ENCODE measurements at regions not wholly inside any gene's neighbourhood (a gene's known extent, or its start where the extent isn't known, plus 50 kb on each side); places are given as distances from the start of the nearest gene placed in this dataset.
"Not testable (repeated sequence)": the region's sequence is repeated elsewhere in the genome, so short reads cannot be mapped to it uniquely, and the experiment has no call there.

GRCh38 chr1:196160066-196160795 lies 448.0 kb downstream of the KCNT2 start:
- DNase-seq: no peak

GRCh38 chr1:196155586-196155985 lies 452.7 kb downstream of the KCNT2 start:
- no peak for DNase-seq

- no peak for DNase-seq
Observed at GRCh38 chr1:196152975-196153374, 455.3 kb downstream of the KCNT2 start.

GRCh38 chr1:196152086-196152485 lies 456.2 kb downstream of the KCNT2 start:
- DNase-seq: no peak

GRCh38 chr1:196148367-196148970 lies 459.8 kb downstream of the KCNT2 start:
- DNase-seq: no peak

- DNase-seq: no peak
Observed at GRCh38 chr1:196147530-196147929, 460.7 kb downstream of the KCNT2 start.

GRCh38 chr1:196145151-196145550 lies 463.1 kb downstream of the KCNT2 start:
- DNase-seq: not testable (repeated sequence)

- DNase-seq: no peak
Observed at GRCh38 chr1:196144588-196144987, 463.7 kb downstream of the KCNT2 start.

- DNase-seq: no peak
Observed at GRCh38 chr1:196143602-196144342, 464.5 kb downstream of the KCNT2 start.

- DNase-seq: no peak
Observed at GRCh38 chr1:196142111-196142640, 466.1 kb downstream of the KCNT2 start.

GRCh38 chr1:196136396-196136795 lies 471.8 kb downstream of the KCNT2 start:
- no peak for DNase-seq

- no peak for DNase-seq
Observed at GRCh38 chr1:196131691-196132090, 476.5 kb downstream of the KCNT2 start.

GRCh38 chr1:196128835-196129234 lies 479.4 kb downstream of the KCNT2 start:
- no peak for DNase-seq

GRCh38 chr1:196121181-196121580 lies 487.1 kb downstream of the KCNT2 start:
- no peak for DNase-seq

- DNase-seq: no peak
Observed at GRCh38 chr1:196115646-196116045, 492.6 kb downstream of the KCNT2 start.

GRCh38 chr1:196114193-196114592 lies 494.0 kb downstream of the KCNT2 start:
- DNase-seq: no peak

- DNase-seq: not testable (repeated sequence)
Observed at GRCh38 chr1:196108990-196109389, 499.2 kb downstream of the KCNT2 start.

- DNase-seq: no peak
Observed at GRCh38 chr1:196105901-196106300, 502.3 kb downstream of the KCNT2 start.

- DNase-seq: no peak
Observed at GRCh38 chr1:196102826-196103225, 505.4 kb downstream of the KCNT2 start.

GRCh38 chr1:196098000-196098399 lies 510.2 kb downstream of the KCNT2 start:
- no peak for DNase-seq

- no peak for DNase-seq
Observed at GRCh38 chr1:196094821-196095220, 513.4 kb downstream of the KCNT2 start.

- DNase-seq: no peak
Observed at GRCh38 chr1:196091397-196092135, 516.7 kb downstream of the KCNT2 start.

GRCh38 chr1:196090226-196090625 lies 518.0 kb downstream of the KCNT2 start:
- DNase-seq: no peak

Measured in activated naive CD4-positive, alpha-beta T cell treated with anti-CD3 and anti-CD28 coated beads, Interleukin-2, amount 50 U/mL, for 16 hours (primary cell).